ENCODE measurements at regions not wholly inside any gene's neighbourhood (a gene's known extent, or its start where the extent isn't known, plus 50 kb on each side); places are given as distances from the start of the nearest gene placed in this dataset.

GRCh38 chr1:172966844-172967540, 83.7 kb downstream of the TNFSF18 start:
- no peak overlapping the region for H3K4me3 ChIP-seq
- no peak for TF ChIP-seq CTCF (IDR thresholded peaks at IDR 0.05)
- no peak overlapping the region for H3K27ac ChIP-seq
- H3K4me1 ChIP-seq, result no peaks in the 10 kb centered on the region
- DNase-seq (no peak), ATAC-seq (no peak)
- no peaks in the 10 kb centered on the region for H3K9me3 ChIP-seq
- intact Hi-C loops (cut with DNase I), result no loop called here
- H3K36me3 ChIP-seq, result no peaks in the 10 kb centered on the region
- no peaks in the 10 kb centered on the region for H3K27me3 ChIP-seq

- H3K27ac ChIP-seq, result no peak overlapping the region
- H3K4me3 ChIP-seq, result no peak overlapping the region
- intact Hi-C loops (cut with DNase I), result no loop called here
- no peak for DNase-seq
- no peaks in the 10 kb centered on the region for H3K4me1 ChIP-seq
- H3K27me3 ChIP-seq, result no peaks in the 10 kb centered on the region
- ATAC-seq, result no peak
- H3K36me3 ChIP-seq, result no peaks in the 10 kb centered on the region
- no peaks in the 10 kb centered on the region for H3K9me3 ChIP-seq
- TF ChIP-seq CTCF (IDR thresholded peaks at IDR 0.05), result no peak
Measured at GRCh38 chr1:172967936-172968335, 82.8 kb downstream of the TNFSF18 start.

GRCh38 chr1:172969611-172970010, 81.1 kb downstream of the TNFSF18 start:
- Histone ChIP-seq H3K36me3 (no peaks in the 10 kb centered on the region), H3K27ac (no peak overlapping the region), H3K9me3 (no peaks in the 10 kb centered on the region), H3K27me3 (no peaks in the 10 kb centered on the region), H3K4me3 (no peak overlapping the region), H3K4me1 (no peaks in the 10 kb centered on the region)
- TF ChIP-seq CTCF (IDR thresholded peaks at IDR 0.05), result no peak
- ATAC-seq, result no peak
- intact Hi-C loops (cut with DNase I), result no loop called here
- DNase-seq, result no peak

GRCh38 chr1:172970186-172970585, 80.6 kb downstream of the TNFSF18 start:
- Histone ChIP-seq H3K27ac (no peak overlapping the region), H3K36me3 (no peaks in the 10 kb centered on the region), H3K27me3 (no peaks in the 10 kb centered on the region), H3K4me1 (no peaks in the 10 kb centered on the region), H3K9me3 (no peaks in the 10 kb centered on the region), H3K4me3 (no peak overlapping the region)
- TF ChIP-seq CTCF (IDR thresholded peaks at IDR 0.05), result no peak
- intact Hi-C loops (cut with DNase I), result no loop called here
- DNase-seq (no peak), ATAC-seq (no peak)

- Histone ChIP-seq H3K4me3 (no peak overlapping the region), H3K27ac (no peak overlapping the region), H3K4me1 (no peaks in the 10 kb centered on the region), H3K36me3 (no peaks in the 10 kb centered on the region), H3K9me3 (no peaks in the 10 kb centered on the region), H3K27me3 (no peaks in the 10 kb centered on the region)
- no peak for TF ChIP-seq CTCF (IDR thresholded peaks at IDR 0.05)
- intact Hi-C loops (cut with DNase I), result no loop called here
- ATAC-seq (no peak), DNase-seq (no peak)
Measured at GRCh38 chr1:172971241-172971640, 79.5 kb downstream of the TNFSF18 start.

- Histone ChIP-seq H3K4me3 (no peak overlapping the region), H3K36me3 (no peaks in the 10 kb centered on the region), H3K27me3 (no peaks in the 10 kb centered on the region), H3K4me1 (no peaks in the 10 kb centered on the region), H3K9me3 (no peaks in the 10 kb centered on the region), H3K27ac (no peak overlapping the region)
- TF ChIP-seq CTCF (IDR thresholded peaks at IDR 0.05), result no peak
- no peak for ATAC-seq
- DNase-seq, result no peak
- intact Hi-C loops (cut with DNase I), result no loop called here
Measured at GRCh38 chr1:172972258-172972657, 78.5 kb downstream of the TNFSF18 start.
